SK-N-SH treated with all-trans-retinoic acid at 6 μM for 48 hours (cell line): ENCODE measurements at regions not wholly inside any gene's neighbourhood (a gene's known extent, or its start where the extent isn't known, plus 50 kb on each side); places are given as distances from the start of the nearest gene placed in this dataset.

Experiments used
- ATAC-seq: fragments of 200-7000 bp; cut with Tn5 transposase; 3 replicates; pipeline ENCODE4 v1.9.1; 2020; ENCODE audit warnings: mild to moderate bottlenecking, moderate library complexity
- BACH2 ChIP-seq: fragments of 250-450 bp; sonication (Bioruptor Pico); IDR thresholded peaks from 2 replicates; pipeline ENCODE4 v1.9.0; 2021; ENCODE audit warnings: mild to moderate bottlenecking, borderline replicate concordance
- CREB5 ChIP-seq: fragments of 250-450 bp; sonication (Bioruptor Pico); IDR thresholded peaks from 2 replicates; pipeline ENCODE4 v1.5.1; 2020; ENCODE audit warnings: low read depth, mild to moderate bottlenecking, moderate library complexity
- CSDC2 ChIP-seq: fragments of 250-450 bp; sonication (Bioruptor Pico); IDR thresholded peaks from 2 replicates; pipeline ENCODE4 v1.5.0; 2020; ENCODE audit warnings: mild to moderate bottlenecking, moderate library complexity
- ESRRG ChIP-seq: fragments of 250-450 bp; sonication (Bioruptor Pico); IDR thresholded peaks from 2 replicates; pipeline ENCODE4 v1.6.1; 2021; ENCODE audit warnings: mild to moderate bottlenecking
- GLIS3 ChIP-seq: fragments of 250-450 bp; sonication (Bioruptor Pico); IDR thresholded peaks from 2 replicates; pipeline ENCODE4 v1.5.0; 2020; ENCODE audit warnings: mild to moderate bottlenecking, moderate library complexity
- ISL1 ChIP-seq: fragments of 250-450 bp; sonication (Bioruptor Pico); IDR thresholded peaks from 2 replicates; pipeline ENCODE4 v2.1.2; 2022; ENCODE audit warnings: mild to moderate bottlenecking, moderate library complexity
- OSR1 ChIP-seq: fragments of 250-450 bp; sonication (Bioruptor Pico); IDR thresholded peaks from 2 replicates; pipeline ENCODE4 v1.8.0; 2022; ENCODE audit warnings: moderate library complexity, mild to moderate bottlenecking, inconsistent platforms
- PATZ1 ChIP-seq: fragments of 250-450 bp; sonication (Bioruptor Pico); IDR thresholded peaks from 2 replicates; pipeline ENCODE4 v1.8.0; 2020; ENCODE audit warnings: mild to moderate bottlenecking, moderate library complexity, borderline replicate concordance
- POU6F1 ChIP-seq: fragments of 250-450 bp; sonication (Bioruptor Pico); IDR thresholded peaks from 2 replicates; pipeline ENCODE4 v1.8.0; 2021; ENCODE audit warnings: low read depth, mild to moderate bottlenecking, moderate library complexity, borderline replicate concordance
- PPARA ChIP-seq: fragments of 250-450 bp; sonication (Bioruptor Pico); IDR thresholded peaks from 2 replicates; pipeline ENCODE4 v1.5.0; 2020; ENCODE audit warnings: mild to moderate bottlenecking, borderline replicate concordance
- RARB ChIP-seq: fragments of 250-450 bp; sonication (Bioruptor Pico); IDR thresholded peaks from 2 replicates; pipeline ENCODE4 v1.8.0; 2021; ENCODE audit warnings: mild to moderate bottlenecking, moderate library complexity
- SNAI2 ChIP-seq: fragments of 250-450 bp; sonication (Bioruptor Pico); IDR thresholded peaks from 2 replicates; pipeline ENCODE4 v1.5.0; 2020; ENCODE audit warnings: mild to moderate bottlenecking, moderate library complexity
- TCF4 ChIP-seq: fragments of 250-450 bp; sonication (Bioruptor Pico); IDR thresholded peaks from 2 replicates; pipeline ENCODE4 v1.8.0; 2021; ENCODE audit warnings: mild to moderate bottlenecking, moderate library complexity, borderline replicate concordance
- TOX ChIP-seq: fragments of 250-450 bp; sonication (Bioruptor Pico); IDR thresholded peaks from 2 replicates; pipeline ENCODE4 v1.8.0; 2021; ENCODE audit warnings: mild to moderate bottlenecking, moderate library complexity, borderline replicate concordance
- TSHZ2 ChIP-seq: fragments of 250-450 bp; sonication (Bioruptor Pico); IDR thresholded peaks from 2 replicates; pipeline ENCODE4 v1.5.0; 2020; ENCODE audit warnings: mild to moderate bottlenecking, moderate library complexity
- ZC3H10 ChIP-seq: fragments of 250-450 bp; sonication (Bioruptor Pico); IDR thresholded peaks from 2 replicates; pipeline ENCODE4 v1.5.1; 2021; ENCODE audit warnings: mild to moderate bottlenecking, moderate library complexity
- ZFP3 ChIP-seq: fragments of 250-450 bp; sonication (Bioruptor Pico); IDR thresholded peaks from 2 replicates; pipeline ENCODE4 v1.5.0; 2020; ENCODE audit warnings: mild to moderate bottlenecking, moderate library complexity
- ZFP30 ChIP-seq: fragments of 450-650 bp; formaldehyde crosslinking; IDR thresholded peaks from 2 replicates; pipeline ENCODE4 v1.5.0; 2022; ENCODE audit warnings: mild to moderate bottlenecking, moderate library complexity
- ZNF565 ChIP-seq: fragments of 450-650 bp; formaldehyde crosslinking; conservative IDR thresholded peaks from 2 replicates; pipeline ENCODE4 v1.5.0; 2020; ENCODE audit warnings: low read depth, mild to moderate bottlenecking, moderate library complexity
- ZNF8 ChIP-seq: fragments of 450-650 bp; formaldehyde crosslinking; IDR thresholded peaks from 2 replicates; pipeline ENCODE4 v1.5.0; 2020; ENCODE audit warnings: mild to moderate bottlenecking, moderate library complexity

GRCh38 chr17:21517538-21518293, 141.6 kb downstream of the KCNJ12 start:
- no peak for TF ChIP-seq ZFP30 (CRISPR knock-in tag)
- no peak for TF ChIP-seq BACH2 (CRISPR knock-in tag)
- ATAC-seq: no peak

GRCh38 chr17:21522755-21523336, 146.7 kb downstream of the KCNJ12 start:
- TF ChIP-seq TOX (CRISPR knock-in tag) (no peak), ESRRG (CRISPR knock-in tag) (no peak), BACH2 (CRISPR knock-in tag) (no peak), GLIS3 (CRISPR knock-in tag) (no peak), ZNF565 (CRISPR knock-in tag) (no peak), ZC3H10 (no peak), CSDC2 (CRISPR knock-in tag) (no peak), ZFP30 (CRISPR knock-in tag) (no peak), ZNF8 (no peak), OSR1 (no peak), PPARA (no peak), POU6F1 (CRISPR knock-in tag) (no peak), CREB5 (CRISPR knock-in tag) (no peak), RARB (CRISPR knock-in tag) (no peak), TSHZ2 (CRISPR knock-in tag) (no peak), ISL1 (CRISPR knock-in tag) (no peak), PATZ1 (CRISPR knock-in tag) (no peak)
- ATAC-seq: no peak

- TF ChIP-seq ZFP3 (CRISPR knock-in tag) (no peak), BACH2 (CRISPR knock-in tag) (no peak), PPARA (no peak)
- no peak; the same call in 2 of the 3 replicates for ATAC-seq
Observed at GRCh38 chr17:21523497-21524210, 147.5 kb downstream of the KCNJ12 start.

- TF ChIP-seq ZNF8: no peak
- no peak for TF ChIP-seq BACH2 (CRISPR knock-in tag)
- TF ChIP-seq OSR1: no peak
- no peak for TF ChIP-seq PATZ1 (CRISPR knock-in tag)
- TF ChIP-seq GLIS3 (CRISPR knock-in tag): no peak
- TF ChIP-seq ESRRG (CRISPR knock-in tag): no peak
- TF ChIP-seq SNAI2 (CRISPR knock-in tag): no peak
- TF ChIP-seq TCF4 (CRISPR knock-in tag): no peak
- no peak for TF ChIP-seq TOX (CRISPR knock-in tag)
- no peak for TF ChIP-seq RARB (CRISPR knock-in tag)
- TF ChIP-seq, all 23 proteins: peak for 0
- ATAC-seq: no peak
Observed at GRCh38 chr17:21524211-21524591, 148.0 kb downstream of the KCNJ12 start.
